HG03354 (cell line): ENCODE measurements at regions not wholly inside any gene's neighbourhood (a gene's known extent, or its start where the extent isn't known, plus 50 kb on each side); places are given as distances from the start of the nearest gene placed in this dataset.

Experiments
- ATAC-seq: cut with Tn5 transposase; IDR thresholded peaks from one replicate; pipeline ENCODE4 v1.9.1; 2021; ENCODE audit warnings: mild to moderate bottlenecking; ENCODE audit not compliant: unreplicated experiment, poor library complexity, severe bottlenecking

GRCh38 chr12:91555436-91556415, 373.1 kb upstream of the DCN start:
- ATAC-seq = no peak

GRCh38 chr12:91551927-91552326, 369.3 kb upstream of the DCN start:
- no peak for ATAC-seq

DNA sequence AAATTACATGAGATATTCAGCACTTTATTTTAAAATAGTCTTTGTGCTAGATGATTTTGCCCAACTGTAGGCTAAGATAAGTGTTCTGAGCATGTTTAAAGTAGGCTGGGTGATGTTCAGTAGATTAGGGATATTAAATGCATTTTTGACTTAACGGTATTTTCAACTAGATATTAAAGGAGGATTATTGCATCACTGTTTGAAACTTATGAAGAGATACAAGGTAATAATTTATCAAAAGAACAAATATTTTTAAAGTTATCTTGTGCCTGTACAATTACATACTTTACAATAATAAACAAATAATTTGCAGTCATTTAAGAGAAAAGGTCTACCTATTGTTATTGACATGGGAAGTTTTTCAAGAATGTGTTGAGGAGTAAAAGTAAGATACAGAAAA, 368.6 kb upstream of the DCN start:
- no peak for ATAC-seq

- ATAC-seq = no peak
These were observed 360.0 kb upstream of the DCN start for GRCh38 chr12:91542666-91543065.

GRCh38 chr12:91542067-91542466, 359.4 kb upstream of the DCN start:
- ATAC-seq = no peak

DNA sequence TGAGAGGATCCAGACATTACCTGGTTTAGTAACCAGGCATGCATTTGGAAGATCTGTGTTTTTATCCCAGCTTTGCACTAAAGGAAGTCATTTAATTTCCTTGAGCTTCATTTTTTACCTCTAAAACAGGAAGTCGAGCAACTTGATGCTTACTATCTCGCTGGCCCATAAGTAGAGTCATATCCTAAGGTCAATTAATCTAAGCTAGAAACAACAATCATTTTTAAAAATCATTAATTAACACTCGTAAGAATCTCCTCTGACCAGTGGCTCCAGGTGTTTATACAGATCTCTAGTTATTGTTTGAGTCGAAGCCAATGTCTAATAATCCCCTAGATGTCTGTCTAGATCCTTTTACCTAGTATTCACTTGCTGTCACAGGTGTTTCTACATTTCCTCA, 355.8 kb upstream of the DCN start:
- no peak for ATAC-seq

DNA sequence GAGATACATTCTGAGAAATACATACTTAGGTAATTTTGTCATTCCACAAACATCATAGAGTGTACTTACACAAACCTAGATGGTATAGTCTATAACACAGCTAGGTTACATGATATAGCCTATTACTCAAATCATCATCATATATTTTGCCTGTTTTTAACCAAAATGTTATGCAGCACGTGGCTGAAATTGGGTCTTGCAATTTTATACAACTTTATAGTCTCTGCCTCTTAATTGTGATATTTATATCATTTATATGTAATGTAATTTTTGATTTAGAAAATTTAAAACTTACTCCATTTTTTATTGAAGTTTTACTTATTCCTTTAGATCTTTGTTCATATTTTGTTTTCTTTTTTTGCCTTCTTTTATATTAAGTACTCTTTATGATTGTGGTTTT, 350.7 kb upstream of the DCN start:
- no peak for ATAC-seq

DNA sequence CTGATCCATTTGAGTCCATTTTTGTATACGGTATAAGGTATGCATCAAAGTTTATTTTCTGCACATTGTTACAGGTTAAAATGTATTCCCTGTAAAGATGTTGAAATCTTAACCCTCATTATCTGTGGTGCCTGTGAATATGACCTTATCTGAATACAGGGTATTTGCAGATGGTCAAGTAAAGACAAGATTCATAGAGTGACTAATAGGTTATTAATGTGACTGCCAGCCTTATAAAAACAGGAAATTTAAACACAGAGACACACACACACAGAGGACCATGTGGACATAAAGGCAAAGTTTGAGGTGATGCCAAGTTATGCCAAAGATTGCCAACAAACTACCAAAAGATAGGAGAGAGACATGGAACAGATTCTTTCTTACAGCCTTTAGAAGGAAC, 347.2 kb upstream of the DCN start:
- no peak for ATAC-seq

DNA sequence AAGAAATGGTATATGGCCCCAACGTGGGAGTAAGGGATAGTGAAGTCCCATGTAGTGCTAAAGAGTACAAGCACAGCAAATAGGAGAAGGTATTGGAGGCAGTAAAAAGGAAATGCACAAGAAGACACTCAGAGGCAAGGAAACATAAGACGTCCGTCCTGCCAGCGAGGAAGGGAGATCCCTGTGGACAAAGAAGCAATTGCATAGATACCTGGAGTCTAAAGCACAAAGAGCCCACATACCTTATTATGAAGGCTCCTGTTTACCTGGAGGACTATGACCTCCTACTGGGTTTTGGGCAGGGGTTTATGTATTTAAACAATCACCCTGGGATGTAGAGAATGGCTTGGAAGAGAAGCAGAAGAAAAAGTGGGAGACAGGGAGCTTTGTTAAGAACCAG, 341.2 kb upstream of the DCN start:
- no peak for ATAC-seq

GRCh38 chr12:91516695-91517047, 334.1 kb upstream of the DCN start:
- ATAC-seq = no peak

DNA sequence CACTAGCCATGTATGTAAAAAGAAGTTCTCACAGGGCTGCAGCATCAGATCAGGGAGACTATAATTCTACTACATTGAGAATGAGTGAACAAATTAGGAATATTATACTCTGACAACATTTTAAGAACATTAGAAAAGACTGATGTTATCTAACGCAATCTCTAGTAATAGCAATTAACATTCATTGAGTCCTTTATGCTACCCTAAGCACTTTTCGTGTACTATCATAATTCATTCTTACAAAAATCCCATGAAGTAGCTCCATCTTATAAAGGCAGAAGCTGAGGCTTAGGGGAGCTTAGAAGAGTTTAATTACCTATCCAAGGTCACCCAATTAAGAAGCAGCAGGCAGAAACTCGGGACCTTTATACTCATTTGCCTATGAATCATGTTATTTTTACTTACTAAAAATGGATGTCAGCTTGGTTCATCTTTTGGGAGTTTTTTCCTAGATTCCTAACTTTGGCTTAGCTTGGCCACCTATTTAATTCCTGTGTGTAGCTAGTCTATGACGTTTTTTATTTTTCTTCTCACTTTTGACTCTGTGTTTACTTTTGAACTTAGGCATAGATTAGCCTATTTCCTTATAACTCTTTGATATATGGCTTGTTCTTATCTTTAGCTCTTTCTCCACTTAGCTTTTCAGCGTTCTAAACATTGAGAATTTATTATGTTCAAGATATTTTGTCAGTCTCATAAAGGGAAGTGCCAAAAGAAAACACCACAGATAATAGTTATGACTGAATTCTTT, 333.5 kb upstream of the DCN start:
- no peak for ATAC-seq

GRCh38 chr12:91513313-91513712, 330.7 kb upstream of the DCN start:
- no peak for ATAC-seq

- no peak for ATAC-seq
These were observed 329.3 kb upstream of the DCN start for GRCh38 chr12:91511795-91512420.

DNA sequence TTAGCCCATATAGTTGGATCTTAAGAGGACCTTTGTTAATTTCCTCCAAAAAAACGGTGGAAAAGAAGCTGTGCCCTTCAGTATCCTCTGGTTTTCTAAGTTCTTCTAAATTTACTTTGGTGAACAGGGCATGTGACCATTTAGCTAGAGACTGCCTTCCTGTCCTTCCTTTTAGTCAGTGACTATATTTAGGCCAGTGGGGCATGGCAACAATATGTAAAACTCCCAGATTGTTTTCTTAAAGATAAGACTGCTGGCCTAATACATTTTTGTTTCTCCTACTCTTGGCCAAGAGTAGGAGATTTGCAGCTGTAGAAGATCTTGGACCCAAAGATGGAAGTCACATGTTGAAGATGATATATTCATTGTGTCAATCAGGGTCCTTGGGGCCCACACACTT, 325.1 kb upstream of the DCN start:
- ATAC-seq = no peak

GRCh38 chr12:91506452-91506851, 323.8 kb upstream of the DCN start:
- no peak for ATAC-seq

GRCh38 chr12:91505006-91505405, 322.4 kb upstream of the DCN start:
- no peak for ATAC-seq

- no peak for ATAC-seq
These were observed 319.6 kb upstream of the DCN start for GRCh38 chr12:91502208-91502607.

DNA sequence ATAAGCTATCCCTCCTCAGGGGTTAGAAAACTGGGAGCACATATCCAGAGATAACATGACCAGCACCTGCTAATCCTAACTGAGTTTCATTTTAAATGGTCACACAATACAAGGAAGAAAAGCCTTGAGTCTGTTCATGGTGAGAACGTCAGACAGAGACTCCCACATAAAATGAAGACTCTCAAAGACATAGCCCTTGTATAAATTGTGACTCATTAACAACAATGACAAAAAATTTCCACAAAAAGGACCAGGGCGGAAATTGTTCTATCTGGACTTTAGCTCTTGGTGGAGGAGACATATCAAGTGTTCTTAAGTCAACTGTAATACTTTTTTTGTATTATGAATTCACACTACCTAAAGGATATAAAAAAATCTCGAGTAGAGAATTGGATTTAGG, 313.7 kb upstream of the DCN start:
- ATAC-seq = no peak

- ATAC-seq = no peak
These were observed 310.7 kb upstream of the DCN start for GRCh38 chr12:91493308-91493707.

- no peak for ATAC-seq
These were observed 310.0 kb upstream of the DCN start for GRCh38 chr12:91492648-91493047.
